HepG2 (cell line): ENCODE measurements at regions not wholly inside any gene's neighbourhood (a gene's known extent, or its start where the extent isn't known, plus 50 kb on each side); places are given as distances from the start of the nearest gene placed in this dataset.

Experiments
- ATAC-seq: fragments of 200-7000 bp; cut with Tn5 transposase; 3 replicates; pipeline ENCODE4 v1.9.1; 2020; ENCODE audit warnings: mild to moderate bottlenecking, moderate library complexity
- BruUV-seq: library from RNA; stranded (reverse); fragments of 400-500 nt; replicated peaks from 2 replicates; lab custom pipeline; 2021; lab: Mats Ljungman, UMichigan
- CTCF ChIA-PET: fragments of 300-600 bp; formaldehyde crosslinking; extraction: SDS; loops from one replicate; lab custom pipeline; 2021; ENCODE audit warnings: low total read pairs, inconsistent platforms, low intra/inter-chr PET ratio; lab: Yijun Ruan, JAX
- POLR2A ChIA-PET: fragments of 350-600 bp; sonication (Branson Sonifier 250); formaldehyde crosslinking; loops from one replicate; lab custom pipeline; 2020; ENCODE audit warnings: antibody characterized with exemption, inconsistent platforms; lab: Yijun Ruan, JAX
- DNase-seq: peaks from one replicate; pipeline ENCODE4 v3.0.0-alpha.2; 2015; ENCODE audit warnings: low spot score
- FAIRE-seq: peaks from 3 replicates; lab custom pipeline; 2011; peaks lifted over from hg19 to GRCh38; lab: Jason Lieb, UNC
- H2AFZ ChIP-seq: one replicate; pipeline ENCODE4 v1.6.1; 2011; ENCODE audit warnings: low read length, inconsistent platforms
- H3K27ac ChIP-seq: fragments of 300-600 bp; 3 replicates; pipeline ENCODE4 v1.8.0; 2011; ENCODE audit warnings: mixed run types, mild to moderate bottlenecking, mixed read lengths, low read length, inconsistent platforms; ENCODE audit not compliant: insufficient read depth; ENCODE audit errors: extremely low read length
- H3K27me3 ChIP-seq, 2 experiments: fragments of 200-600 bp in 1 of 2; 2 replicates in 1 of 2; 3 replicates in 1 of 2; pipeline versions ENCODE4 v1.6.0 to v1.8.0; 2011; ENCODE audit warnings: low read length in 2 of 2, mild to moderate bottlenecking in 2 of 2, moderate library complexity in 2 of 2, inconsistent platforms in 1 of 2; ENCODE audit not compliant: insufficient read depth in 2 of 2, control insufficient read depth in 1 of 2
- H3K36me3 ChIP-seq, 2 experiments: fragments of 200-600 bp in 1 of 2; replicated peaks in 1 of 2; 2 replicates in 1 of 2; 3 replicates in 1 of 2; pipeline versions ENCODE4 v1.5.1 to v1.8.0; 2011; ENCODE audit warnings: low read length in 2 of 2, inconsistent platforms in 1 of 2; ENCODE audit not compliant: insufficient read depth in 2 of 2, control insufficient read depth in 1 of 2
- H3K4me1 ChIP-seq: 2 replicates; pipeline ENCODE4 v1.5.1; 2012; ENCODE audit warnings: low read length, inconsistent platforms; ENCODE audit not compliant: insufficient read depth
- H3K4me2 ChIP-seq: 2 replicates; pipeline ENCODE4 v1.6.0; 2011; ENCODE audit warnings: low read depth, low read length, inconsistent platforms
- H3K4me3 ChIP-seq, 3 experiments: fragments of 200-600 bp in 1 of 3; sonication (generic), shearing (Covaris generic) in 1 of 3; replicated peaks in 1 of 3; 2 replicates each; pipeline ENCODE4 v1.5.1; 2011 to 2016; ENCODE audit warnings: low read length in 3 of 3, inconsistent platforms in 2 of 3, low read depth in 2 of 3, mild to moderate bottlenecking in 2 of 3, control low read depth in 1 of 3, mixed read lengths in 1 of 3; ENCODE audit not compliant: insufficient read depth in 1 of 3
- H3K79me2 ChIP-seq: one replicate; pipeline ENCODE4 v1.6.1; 2011; ENCODE audit warnings: low read length, inconsistent platforms; ENCODE audit not compliant: insufficient read depth
- H3K9ac ChIP-seq: 2 replicates; pipeline ENCODE4 v1.6.0; 2011; ENCODE audit warnings: mild to moderate bottlenecking, low read depth, low read length, inconsistent platforms; ENCODE audit not compliant: insufficient read depth
- H3K9me3 ChIP-seq: 2 replicates; pipeline ENCODE4 v1.5.1; 2012; ENCODE audit warnings: mild to moderate bottlenecking, low read length
- H4K20me1 ChIP-seq: 2 replicates; pipeline ENCODE4 v1.6.0; 2011; ENCODE audit warnings: inconsistent platforms, mild to moderate bottlenecking, low read length, moderate library complexity; ENCODE audit not compliant: insufficient read depth
- CBX1 ChIP-seq: IDR thresholded peaks from one replicate; pipeline ENCODE4 v1.6.1; 2016; ENCODE audit warnings: antibody characterized with exemption, low read depth
- FIP1L1 ChIP-seq: fragments of 200-400 bp; formaldehyde crosslinking; IDR thresholded peaks from 2 replicates; pipeline ENCODE4 v1.6.1; 2018; ENCODE audit warnings: low read depth, mild to moderate bottlenecking, low read length, moderate library complexity, borderline replicate concordance; ENCODE audit not compliant: insufficient read depth
- IKZF1 ChIP-seq: fragments of 450-650 bp; IDR thresholded peaks from 2 replicates; pipeline ENCODE4 v1.7.1; 2016
- KDM5A ChIP-seq: fragments of 200-600 bp; sonication (generic); IDR thresholded peaks from 2 replicates; pipeline ENCODE4 v1.7.0; 2018; ENCODE audit warnings: antibody characterized with exemption, mild to moderate bottlenecking, low read length, borderline replicate concordance
- KDM6A ChIP-seq: IDR thresholded peaks from 2 replicates; pipeline ENCODE4 v1.6.1; 2016; ENCODE audit warnings: low read depth
- POLR2A ChIP-seq, 2 experiments: IDR thresholded peaks; 2 replicates each; pipeline ENCODE4 v1.6.1; 2011; ENCODE audit warnings: low read depth in 2 of 2, low read length in 2 of 2, mild to moderate bottlenecking in 1 of 2, moderate library complexity in 1 of 2; ENCODE audit not compliant: insufficient read depth in 1 of 2
- RFX1 ChIP-seq: fragments of 450-650 bp; IDR thresholded peaks from 2 replicates; pipeline ENCODE4 v1.6.1; 2017
- SUZ12 ChIP-seq: fragments of 150-350 bp; IDR thresholded peaks from 2 replicates; pipeline ENCODE4 v1.6.1; 2014; ENCODE audit warnings: low read depth, low read length
- ZNF460 ChIP-seq: sonication (generic); formaldehyde crosslinking; IDR thresholded peaks from 2 replicates; pipeline ENCODE4 v1.5.1; 2020; ENCODE audit warnings: missing genetic modification reagents, mild to moderate bottlenecking, borderline replicate concordance
- ZNF709 ChIP-seq: sonication (generic); formaldehyde crosslinking; IDR thresholded peaks from 2 replicates; pipeline ENCODE4 v1.5.0; 2020; ENCODE audit warnings: mild to moderate bottlenecking, missing genetic modification reagents
- ZNF776 ChIP-seq: sonication (generic); formaldehyde crosslinking; IDR thresholded peaks from 2 replicates; pipeline ENCODE4 v1.4.0; 2020; ENCODE audit warnings: mild to moderate bottlenecking, missing genetic modification reagents
- WGBS: methylation state at CpG from one replicate; pipeline ENCODE4 v1.1.6; 2017; ENCODE audit warnings: low lambda C conversion rate; 5-methylcytosine and 5-hydroxymethylcytosine counted together
- in situ Hi-C: cut with HindIII; loops from 2 replicates; pipeline ENCODE4 v1.10.0; 2017; ENCODE audit warnings: low pct_unique_long_range_greater_than_20kb; ENCODE audit not compliant: extremely low pct_ligation_motif_present
- intact Hi-C: fragments of 100-400 bp; cut with micrococcal nuclease; formaldehyde crosslinking; loops from one replicate; pipeline ENCODE4 v1.10.0; 2022; ENCODE audit not compliant: unreplicated experiment
- TF ChIP-seq, protein P1 (sequence below): IDR thresholded peaks from 2 replicates; pipeline ENCODE4 v1.6.1; 2012; ENCODE audit warnings: inconsistent platforms
- TF ChIP-seq, protein P2 (sequence below): sonication (generic); formaldehyde crosslinking; IDR thresholded peaks from 2 replicates; pipeline ENCODE4 v1.8.0; 2022; ENCODE audit warnings: mild to moderate bottlenecking, missing genetic modification reagents; ENCODE audit not compliant: insufficient replicate concordance
- TF ChIP-seq, protein P3 (sequence below): IDR thresholded peaks from 2 replicates; pipeline ENCODE4 v1.6.1; 2016; ENCODE audit warnings: mild to moderate bottlenecking, missing biosample characterization, missing genetic modification reagents

DNA sequence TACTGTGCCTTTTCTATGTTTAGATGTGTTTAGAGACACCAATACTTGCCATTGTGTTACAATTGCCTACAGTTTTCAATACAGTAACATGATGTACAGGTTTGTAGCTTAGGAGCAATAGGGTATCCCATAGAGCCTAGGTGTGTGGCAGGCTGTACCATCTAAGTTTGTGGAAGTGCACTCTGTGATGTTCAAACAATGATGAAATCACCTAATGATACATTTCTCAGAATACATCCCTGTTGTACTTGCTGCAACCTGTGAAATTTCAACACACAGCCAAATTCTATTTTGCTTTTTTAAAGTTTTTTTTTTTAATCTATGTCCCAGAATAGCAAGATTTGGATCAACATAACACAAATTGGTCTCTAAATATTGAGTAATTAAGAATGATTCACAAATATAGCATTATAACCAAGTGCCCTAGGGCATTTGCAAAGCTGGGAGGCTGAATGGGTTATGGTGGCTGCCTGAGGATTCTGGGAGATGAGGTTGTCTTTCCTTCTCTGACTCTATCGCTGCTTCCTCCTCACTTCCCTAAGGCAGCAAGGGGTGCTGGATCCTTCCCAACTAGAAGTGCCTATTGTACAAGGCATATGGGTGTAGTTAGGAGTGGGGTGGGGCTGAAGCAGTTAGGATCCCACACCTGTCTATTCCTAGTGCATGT, 78.3 kb downstream of the SKA1 start:
- Histone ChIP-seq H3K9me3 (no peaks in the 10 kb centered on the region), H2AFZ (no peak overlapping the region), H3K4me2 (no peak overlapping the region), H3K9ac (no peak overlapping the region), H3K27ac (no peak overlapping the region), H3K36me3 (no peaks in the 10 kb centered on the region), H4K20me1 (no peaks in the 10 kb centered on the region), H3K27me3 (no peaks in the 10 kb centered on the region; a peak in 2 of 5 replicates), H3K4me3 (no peak overlapping the region), H3K79me2 (no peaks in the 10 kb centered on the region), H3K4me1 (peaks cover 2% of the 10 kb centered on the region)
- in situ Hi-C loops, result no loop called here
- FAIRE-seq (no peak), ATAC-seq (no peak), DNase-seq (no peak)
- POLR2A ChIA-PET, result no interaction called here
- CTCF ChIA-PET, result no interaction called here
- TF ChIP-seq SUZ12 (no peak), RFX1 (no peak), ZNF776 (CRISPR knock-in tag) (no peak), KDM5A (no peak), KDM6A (CRISPR knock-in tag) (no peak), IKZF1 (no peak), ZNF709 (CRISPR knock-in tag) (no peak), POLR2A (IDR thresholded peaks at IDR 0.05; ENCODE audit: insufficient read depth in 1 of 2, low read depth in 2 of 2, low read length in 2 of 2) (no peak), ZNF460 (CRISPR knock-in tag) (no peak), CBX1 (no peak), FIP1L1 (no peak)
- TF ChIP-seq, protein P1, sequence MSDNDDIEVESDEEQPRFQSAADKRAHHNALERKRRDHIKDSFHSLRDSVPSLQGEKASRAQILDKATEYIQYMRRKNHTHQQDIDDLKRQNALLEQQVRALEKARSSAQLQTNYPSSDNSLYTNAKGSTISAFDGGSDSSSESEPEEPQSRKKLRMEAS, result no peak
- TF ChIP-seq, protein P2, sequence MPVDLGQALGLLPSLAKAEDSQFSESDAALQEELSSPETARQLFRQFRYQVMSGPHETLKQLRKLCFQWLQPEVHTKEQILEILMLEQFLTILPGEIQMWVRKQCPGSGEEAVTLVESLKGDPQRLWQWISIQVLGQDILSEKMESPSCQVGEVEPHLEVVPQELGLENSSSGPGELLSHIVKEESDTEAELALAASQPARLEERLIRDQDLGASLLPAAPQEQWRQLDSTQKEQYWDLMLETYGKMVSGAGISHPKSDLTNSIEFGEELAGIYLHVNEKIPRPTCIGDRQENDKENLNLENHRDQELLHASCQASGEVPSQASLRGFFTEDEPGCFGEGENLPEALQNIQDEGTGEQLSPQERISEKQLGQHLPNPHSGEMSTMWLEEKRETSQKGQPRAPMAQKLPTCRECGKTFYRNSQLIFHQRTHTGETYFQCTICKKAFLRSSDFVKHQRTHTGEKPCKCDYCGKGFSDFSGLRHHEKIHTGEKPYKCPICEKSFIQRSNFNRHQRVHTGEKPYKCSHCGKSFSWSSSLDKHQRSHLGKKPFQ, result no peak
- TF ChIP-seq, protein P3, sequence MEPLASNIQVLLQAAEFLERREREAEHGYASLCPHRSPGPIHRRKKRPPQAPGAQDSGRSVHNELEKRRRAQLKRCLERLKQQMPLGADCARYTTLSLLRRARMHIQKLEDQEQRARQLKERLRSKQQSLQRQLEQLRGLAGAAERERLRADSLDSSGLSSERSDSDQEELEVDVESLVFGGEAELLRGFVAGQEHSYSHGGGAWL (CRISPR knock-in tag), result no peak
- WGBS, result 60% methylated on average over 1 of the region's 1 CpG
- BruUV-seq, result no TSS peak
- intact Hi-C loops, result no loop called here
